Heart right ventricle (tissue), 16 donors: ENCODE measurements at regions not wholly inside any gene's neighbourhood (a gene's known extent, or its start where the extent isn't known, plus 50 kb on each side); places are given as distances from the start of the nearest gene placed in this dataset.

ENCODE experiments used
- ATAC-seq, 8 donors: fragments of 200-7000 bp; cut with Tn5 transposase; one replicate each; pipeline ENCODE4 v1.9.1; 2020; ENCODE audit warnings: mild to moderate bottlenecking in 8 of 8, moderate library complexity in 8 of 8, moderate number of reproducible peaks in 1 of 8
- DNase-seq, 2 donors: peaks; one replicate each; pipeline ENCODE4 v3.0.0-alpha.2; 2020
- H3K27ac ChIP-seq, 10 donors: fragments of 200-600 bp; sonication (generic) in 2 of 10; one replicate each; pipeline versions ENCODE4 v1.5.0 to v1.8.0; 2020 to 2022; ENCODE audit warnings: mild to moderate bottlenecking in 3 of 10
- H3K27me3 ChIP-seq, 7 donors: fragments of 200-600 bp; one replicate each; pipeline ENCODE4 v1.8.0; 2021 to 2022; ENCODE audit warnings: mild to moderate bottlenecking in 2 of 7
- H3K36me3 ChIP-seq, 9 donors: fragments of 200-600 bp; sonication (generic) in 1 of 9; one replicate each; pipeline versions ENCODE4 v1.5.0 to v1.8.0; 2020 to 2022; ENCODE audit warnings: mild to moderate bottlenecking in 2 of 9
- H3K4me1 ChIP-seq, 9 donors: fragments of 200-600 bp; sonication (generic) in 1 of 9; one replicate each; pipeline versions ENCODE4 v1.5.0 to v1.8.0; 2020 to 2022; ENCODE audit warnings: mild to moderate bottlenecking in 4 of 9
- H3K4me3 ChIP-seq, 10 donors: fragments of 200-600 bp; sonication (generic) in 2 of 10; one replicate each; pipeline versions ENCODE4 v1.5.0 to v1.8.0; 2020 to 2022; ENCODE audit warnings: mild to moderate bottlenecking in 7 of 10, moderate library complexity in 2 of 10
- H3K9me3 ChIP-seq, 11 donors: fragments of 200-600 bp in 10 of 11; sonication (generic) in 2 of 11; one replicate each; pipeline versions ENCODE4 v1.5.0 to v1.8.0; 2013 to 2022; ENCODE audit warnings: mild to moderate bottlenecking in 2 of 11, control low read depth in 1 of 11, moderate library complexity in 1 of 11
- WGBS, 2 donors: extraction: QIAGEN DNeasy Blood & Tissue Kit; methylation state at CpG; one replicate each; pipeline ENCODE4 v1.1.7; 2013; ENCODE audit warnings: inconsistent platforms in 1 of 2; 5-methylcytosine and 5-hydroxymethylcytosine counted together
- intact Hi-C, 10 donors: fragments of 100-400 bp; cut with DNase I; formaldehyde crosslinking; loops; one replicate each; pipeline versions ENCODE4 v1.11.1 to v1.14.2; 2022
- TF ChIP-seq, protein P1 (sequence below), 9 donors: fragments of 200-600 bp; sonication (generic) in 2 of 9; IDR thresholded peaks; one replicate each; pipeline versions ENCODE4 v1.5.0 to v1.8.0; 2021 to 2022; ENCODE audit warnings: antibody characterized with exemption in 9 of 9, mild to moderate bottlenecking in 5 of 9, moderate library complexity in 1 of 9
- donor health status: Arrhythmogenic right ventricular cardiomyopathy.
- donor health status: ischemic (EF 13 %, LVEDD 7.1; RV severe dilation, severe dysfunction).
- donor health status: healthy with polysubstance abuse.
- donor health status: DM: no; HTN: yes; CAD: no.
- donor health status: DM: no; HTN: no; CAD: no.
- donor health status: ischemic (EF 25% LVEDD 6.9; RV normal size, moderate dysfunction).
- donor health status: ischemic (EF 25% LVEDD 5.7; RV mildly dilated, moderate dysfunction).
- donor health status: healthy.
- donor health status: DM: yes; HTN: yes; CAD: no.
- donor health status: Ischemic cardiomyopathy.
- donor health status: ischemic (EF 35%, LVEDD 5.7; RV mildly dilated, moderate dysfunction).
- donor health status: nonischemic (EF 11% LVEDD 7.7; RV severe dilation, severe dysfunction).
- donor health status: DM: yes; HTN: yes; CAD: no.
- donor health status: PGD.
- donor health status: ischemic (EF 29% LVEDD 5.4; RV normal size, mild dysfunction).
- donor health status: nonischemic (EF 23%, LVEDD 6.1; RV moderate dilation, normal function).

DNA sequence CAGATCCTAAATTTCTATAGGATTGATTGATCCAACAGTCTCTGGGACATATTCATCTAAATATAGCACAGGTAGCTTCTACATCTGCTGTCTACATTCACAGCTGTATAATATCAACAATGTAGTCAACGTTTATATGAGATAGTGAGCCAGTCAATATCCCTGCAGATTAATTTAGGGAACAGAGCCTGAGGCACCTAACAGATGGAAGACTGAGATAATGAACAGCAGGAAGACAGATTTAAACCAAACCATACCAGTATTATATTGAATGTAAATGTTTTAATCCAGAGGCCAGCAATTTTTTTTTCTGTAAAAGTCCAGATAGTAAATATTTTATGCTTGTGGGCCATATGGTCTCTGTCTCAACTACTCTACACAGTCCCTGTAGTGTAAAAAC lies 2072.4 kb downstream of the MRPL39 start:
- Histone ChIP-seq H3K36me3 (no peaks in the 10 kb centered on the region), H3K4me3 (no peak overlapping the region), H3K27me3 (no peaks in the 10 kb centered on the region), H3K9me3 (no peaks in the 10 kb centered on the region), H3K4me1 (no peaks in the 10 kb centered on the region), H3K27ac (no peak overlapping the region)
- intact Hi-C loops = no loop called here
- ATAC-seq = no peak
- WGBS, 2 donors = 5 to 10% methylated on average over 1 of the region's 1 CpG
- TF ChIP-seq, protein P1, sequence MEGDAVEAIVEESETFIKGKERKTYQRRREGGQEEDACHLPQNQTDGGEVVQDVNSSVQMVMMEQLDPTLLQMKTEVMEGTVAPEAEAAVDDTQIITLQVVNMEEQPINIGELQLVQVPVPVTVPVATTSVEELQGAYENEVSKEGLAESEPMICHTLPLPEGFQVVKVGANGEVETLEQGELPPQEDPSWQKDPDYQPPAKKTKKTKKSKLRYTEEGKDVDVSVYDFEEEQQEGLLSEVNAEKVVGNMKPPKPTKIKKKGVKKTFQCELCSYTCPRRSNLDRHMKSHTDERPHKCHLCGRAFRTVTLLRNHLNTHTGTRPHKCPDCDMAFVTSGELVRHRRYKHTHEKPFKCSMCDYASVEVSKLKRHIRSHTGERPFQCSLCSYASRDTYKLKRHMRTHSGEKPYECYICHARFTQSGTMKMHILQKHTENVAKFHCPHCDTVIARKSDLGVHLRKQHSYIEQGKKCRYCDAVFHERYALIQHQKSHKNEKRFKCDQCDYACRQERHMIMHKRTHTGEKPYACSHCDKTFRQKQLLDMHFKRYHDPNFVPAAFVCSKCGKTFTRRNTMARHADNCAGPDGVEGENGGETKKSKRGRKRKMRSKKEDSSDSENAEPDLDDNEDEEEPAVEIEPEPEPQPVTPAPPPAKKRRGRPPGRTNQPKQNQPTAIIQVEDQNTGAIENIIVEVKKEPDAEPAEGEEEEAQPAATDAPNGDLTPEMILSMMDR (IDR thresholded peaks at IDR 0.05) = no peak
- no peak for DNase-seq

DNA sequence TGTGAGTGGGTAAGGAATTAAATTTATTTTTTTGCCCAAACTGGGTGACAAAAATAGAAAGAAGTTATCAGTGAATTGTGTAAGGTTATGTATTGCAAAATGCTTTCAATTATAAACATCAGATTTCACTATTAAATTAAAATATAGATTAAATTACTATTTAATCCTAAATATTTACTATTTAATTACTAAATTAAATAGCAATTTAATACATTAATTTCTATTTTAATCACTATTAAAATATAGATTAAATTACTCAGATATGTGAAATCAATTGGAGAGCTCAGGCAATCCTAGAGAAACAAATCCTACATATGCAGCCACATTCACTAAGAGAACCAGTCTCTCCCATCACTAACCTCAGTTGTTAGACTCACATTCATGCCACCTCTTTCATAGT lies 2075.8 kb downstream of the MRPL39 start:
- ATAC-seq (no peak), DNase-seq (no peak)
- H3K9me3 ChIP-seq = peaks cover 0 to 5% (median 0%) of the 10 kb centered on the region in 11 donors
- no peak overlapping the region for H3K27ac ChIP-seq
- H3K27me3 ChIP-seq = no peaks in the 10 kb centered on the region
- H3K4me3 ChIP-seq = no peak overlapping the region
- TF ChIP-seq, protein P1 (IDR thresholded peaks at IDR 0.05) = no peak
- H3K36me3 ChIP-seq = no peaks in the 10 kb centered on the region
- intact Hi-C loops = no loop called here
- no peaks in the 10 kb centered on the region for H3K4me1 ChIP-seq

DNA sequence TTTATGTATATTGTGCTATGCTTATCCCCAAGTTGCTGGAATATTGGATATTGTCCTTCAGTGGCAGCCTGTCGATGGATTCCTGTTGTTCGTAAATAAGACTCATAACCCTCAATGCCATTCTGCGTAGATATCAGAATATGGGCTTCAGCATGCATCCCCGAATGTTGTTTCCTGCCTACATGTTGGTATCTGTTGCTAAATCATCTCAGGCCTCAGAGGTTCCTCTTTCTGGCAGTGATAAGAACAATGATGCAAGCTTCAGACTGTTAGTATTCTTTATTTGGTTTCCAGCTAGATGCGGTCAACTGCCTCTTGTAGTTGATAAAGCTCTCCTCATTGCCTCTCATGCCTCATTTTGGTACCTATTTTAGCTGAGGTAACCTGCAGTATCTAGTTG lies 2082.6 kb downstream of the MRPL39 start:
- Histone ChIP-seq H3K36me3 (no peaks in the 10 kb centered on the region), H3K4me1 (no peaks in the 10 kb centered on the region), H3K4me3 (no peak overlapping the region), H3K9me3 (peaks cover 0 to 5% (median 0%) of the 10 kb centered on the region in 11 donors), H3K27me3 (no peaks in the 10 kb centered on the region), H3K27ac (no peak overlapping the region)
- no peak for DNase-seq
- ATAC-seq = no peak
- WGBS, 2 donors = 78 to 81% methylated on average over 5 of the region's 5 CpGs
- TF ChIP-seq, protein P1 (IDR thresholded peaks at IDR 0.05) = no peak
- intact Hi-C loops = no loop called here

DNA sequence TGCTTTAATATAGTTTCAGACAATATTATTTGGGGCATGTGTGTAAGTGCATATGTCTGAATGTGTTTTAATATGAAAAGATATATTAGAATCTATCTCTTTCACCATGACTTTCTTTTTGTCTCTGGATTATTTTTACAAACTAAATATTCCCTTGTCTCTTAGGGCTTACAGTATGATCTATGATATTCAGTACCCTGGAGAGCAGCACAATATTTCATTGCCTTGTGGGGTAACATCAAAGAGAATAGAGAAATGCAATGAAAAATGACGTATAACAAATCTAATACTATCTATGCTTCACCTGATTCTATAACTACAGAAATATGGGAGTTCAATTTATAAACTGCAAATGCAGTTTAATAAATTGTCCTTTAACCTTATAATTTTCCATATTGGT lies 2084.5 kb downstream of the MRPL39 start:
- Histone ChIP-seq H3K9me3 (no peaks in the 10 kb centered on the region), H3K27me3 (no peaks in the 10 kb centered on the region), H3K27ac (no peak overlapping the region), H3K36me3 (no peaks in the 10 kb centered on the region), H3K4me3 (no peak overlapping the region), H3K4me1 (no peaks in the 10 kb centered on the region)
- TF ChIP-seq, protein P1 (IDR thresholded peaks at IDR 0.05) = no peak
- no peak for ATAC-seq
- DNase-seq = no peak
- intact Hi-C loops = no loop called here
- 54 to 55% methylated on average over 1 of the region's 1 CpG for WGBS, 2 donors

DNA sequence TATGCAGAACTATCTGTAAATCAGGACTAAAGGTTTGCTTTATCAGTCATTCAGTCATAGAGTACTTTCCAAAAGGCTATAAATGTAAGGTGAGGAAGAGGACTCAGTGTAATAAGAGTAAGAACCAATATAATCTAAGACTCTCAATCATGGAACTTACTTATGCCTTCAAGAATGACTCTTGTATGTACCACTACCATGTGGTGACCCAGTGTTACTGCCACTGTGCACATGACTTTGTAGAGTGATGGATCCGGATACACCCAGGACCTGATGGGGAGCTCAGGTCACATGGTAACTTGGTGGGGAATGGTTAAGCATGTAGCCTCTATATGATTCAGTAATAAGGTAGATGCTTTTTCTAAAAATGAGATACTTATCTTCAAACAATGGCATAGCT lies 2099.8 kb downstream of the MRPL39 start:
- TF ChIP-seq, protein P1 (IDR thresholded peaks at IDR 0.05) = no peak
- 91 to 97% methylated on average over 1 of the region's 1 CpG for WGBS, 2 donors
- DNase-seq (no peak), ATAC-seq (no peak)
- Histone ChIP-seq H3K36me3 (no peaks in the 10 kb centered on the region), H3K4me3 (no peak overlapping the region), H3K27ac (no peak overlapping the region), H3K4me1 (no peaks in the 10 kb centered on the region), H3K27me3 (no peaks in the 10 kb centered on the region), H3K9me3 (peaks cover 0 to 9% (median 0%) of the 10 kb centered on the region in 11 donors)
- intact Hi-C loops = loop anchor here in 1 of 10 donors (10.0 kb wide), 1 partner anchor 47 kb away; no protein-coding TSS in a partner anchor
